ENCODE measurements at regions not wholly inside any gene's neighbourhood (a gene's known extent, or its start where the extent isn't known, plus 50 kb on each side); places are given as distances from the start of the nearest gene placed in this dataset.
A peak's percentile ranks its signal among the peaks of the same experiment; 100 is the strongest.
"Not testable (repeated sequence)": the region's sequence is repeated elsewhere in the genome, so short reads cannot be mapped to it uniquely, and the experiment has no call there.

GRCh38 chr2:190150413-190150812 is 87.9 kb upstream of the MSTN start:
- no peak for DNase-seq

- DNase-seq: no peak
These were observed 87.4 kb upstream of the MSTN start for GRCh38 chr2:190149908-190150307.

GRCh38 chr2:190149200-190149599 is 86.7 kb upstream of the MSTN start:
- DNase-seq: no peak

- DNase-seq: not testable (repeated sequence)
These were observed 83.6 kb upstream of the MSTN start for GRCh38 chr2:190146109-190146508.

GRCh38 chr2:190140474-190140873 is 77.9 kb upstream of the MSTN start:
- not testable (repeated sequence) for DNase-seq

- DNase-seq: no peak
These were observed 76.8 kb upstream of the MSTN start for GRCh38 chr2:190139371-190139770.

GRCh38 chr2:190138032-190138431 is 75.5 kb upstream of the MSTN start:
- DNase-seq: no peak

GRCh38 chr2:190137561-190137960 is 75.0 kb upstream of the MSTN start:
- DNase-seq: no peak

GRCh38 chr2:190136825-190137224 is 74.3 kb upstream of the MSTN start:
- no peak for DNase-seq

- no peak for DNase-seq
These were observed 73.7 kb upstream of the MSTN start for GRCh38 chr2:190136259-190136658.

- DNase-seq: no peak
These were observed 67.1 kb upstream of the MSTN start for GRCh38 chr2:190129421-190130199.

GRCh38 chr2:190127651-190128050 is 65.1 kb upstream of the MSTN start:
- DNase-seq: no peak

- no peak for DNase-seq
These were observed 64.3 kb upstream of the MSTN start for GRCh38 chr2:190126798-190127197.

- DNase-seq: no peak
These were observed 61.4 kb upstream of the MSTN start for GRCh38 chr2:190123956-190124355.

- DNase-seq: peak; percentile 59 to 69
These were observed 59.4 kb upstream of the MSTN start for GRCh38 chr2:190121971-190122370.

GRCh38 chr2:190121305-190121704 is 58.8 kb upstream of the MSTN start:
- no peak for DNase-seq

GRCh38 chr2:190119923-190120590 is 57.5 kb upstream of the MSTN start:
- DNase-seq: no peak

GRCh38 chr2:190119257-190119656 is 56.7 kb upstream of the MSTN start:
- DNase-seq: no peak

GRCh38 chr2:190117305-190117704 is 54.8 kb upstream of the MSTN start:
- DNase-seq: no peak

- no peak for DNase-seq
These were observed 50.5 kb upstream of the MSTN start for GRCh38 chr2:190113000-190113399.

Measured in Kasumi-1 (cell line).